A172 (cell line): ENCODE measurements at regions not wholly inside any gene's neighbourhood (a gene's known extent, or its start where the extent isn't known, plus 50 kb on each side); places are given as distances from the start of the nearest gene placed in this dataset.

Experiments
- DNase-seq: peaks from one replicate; pipeline ENCODE4 v3.0.0-alpha.2; 2015; ENCODE audit warnings: low spot score

DNA sequence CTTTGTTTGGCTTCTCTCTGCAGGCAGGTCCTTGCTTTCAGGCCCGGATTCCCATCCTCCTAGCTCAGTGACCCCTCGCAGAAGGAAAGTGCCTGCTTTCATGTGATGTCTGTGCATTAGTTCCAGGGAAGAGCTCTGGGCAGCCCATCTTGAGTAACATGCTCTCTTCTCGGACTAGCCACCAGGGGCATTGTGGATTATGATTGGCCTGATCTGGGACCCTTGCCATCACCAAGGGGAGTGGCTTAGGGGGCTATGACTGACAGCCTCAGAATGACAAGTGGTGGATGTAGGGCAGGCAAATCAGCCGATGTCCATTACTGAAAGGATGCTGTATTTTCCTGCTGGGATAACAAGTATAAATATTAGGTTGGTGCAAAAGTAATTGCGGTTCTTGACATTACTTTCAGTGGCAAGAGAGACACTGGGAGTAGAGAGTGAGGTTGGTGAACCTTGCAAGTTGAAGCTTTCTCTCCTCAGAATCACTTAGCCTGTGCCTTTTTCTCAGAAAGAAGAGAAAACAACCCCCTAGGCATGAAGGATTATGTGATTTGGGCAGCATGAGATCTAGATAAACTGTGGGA lies 71.5 kb upstream of the MPHOSPH6 start:
- DNase-seq, result no peak

DNA sequence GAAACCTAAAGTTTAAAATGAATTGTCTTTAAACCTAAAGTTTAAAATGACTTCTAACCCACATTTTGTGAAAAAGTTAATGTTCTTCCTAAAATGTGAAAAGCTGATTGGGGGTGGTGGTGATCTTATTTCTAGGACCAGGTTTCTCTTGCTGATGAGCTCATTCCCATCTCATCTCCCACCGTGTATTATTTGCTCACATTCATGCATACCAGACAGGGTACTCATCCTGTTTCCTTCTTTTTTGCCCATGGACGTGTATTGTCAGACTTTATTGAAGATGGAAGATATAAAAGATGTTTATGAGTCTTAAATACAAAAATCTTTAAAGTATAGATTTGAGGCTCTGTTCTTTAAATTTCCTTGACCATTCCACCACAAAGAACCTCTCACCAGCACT lies 70.1 kb upstream of the MPHOSPH6 start:
- no peak for DNase-seq

DNA sequence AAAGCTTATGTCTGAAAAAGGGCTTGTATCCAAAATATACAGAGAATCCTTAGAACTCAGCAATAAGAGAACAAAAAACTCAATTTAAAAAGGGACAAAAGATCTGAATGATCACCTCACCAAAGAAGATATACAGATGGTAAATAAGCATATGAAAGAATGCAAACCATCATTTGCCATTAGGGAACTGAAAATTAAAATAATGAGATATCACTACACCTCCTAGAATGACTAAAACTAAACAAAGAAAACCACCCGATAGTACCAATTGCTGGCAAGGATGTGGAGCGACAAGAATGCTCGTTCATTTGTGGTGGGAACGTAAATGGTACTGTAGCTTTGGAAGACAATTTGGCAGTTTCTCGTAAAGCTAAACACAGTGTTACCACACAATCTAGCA lies 66.9 kb upstream of the MPHOSPH6 start:
- DNase-seq, result no peak

DNA sequence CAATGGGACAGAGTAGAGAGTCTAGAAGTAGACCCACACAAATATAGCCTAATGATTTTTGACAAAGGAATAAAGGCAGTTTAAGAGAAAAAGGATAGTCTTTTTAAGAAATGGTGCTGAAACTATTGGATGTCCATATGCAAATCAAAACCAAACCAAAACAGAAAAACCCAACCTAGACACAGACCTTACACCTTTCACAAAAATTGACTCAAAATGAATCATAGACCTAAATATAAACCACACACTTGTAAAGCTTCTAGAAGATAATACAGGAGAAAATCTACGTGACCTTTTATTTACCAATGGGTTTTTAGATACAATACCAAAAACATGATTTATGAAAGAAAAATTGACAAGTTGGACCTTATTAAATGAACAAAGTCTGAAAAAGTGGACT lies 66.4 kb upstream of the MPHOSPH6 start:
- DNase-seq, result no peak

DNA sequence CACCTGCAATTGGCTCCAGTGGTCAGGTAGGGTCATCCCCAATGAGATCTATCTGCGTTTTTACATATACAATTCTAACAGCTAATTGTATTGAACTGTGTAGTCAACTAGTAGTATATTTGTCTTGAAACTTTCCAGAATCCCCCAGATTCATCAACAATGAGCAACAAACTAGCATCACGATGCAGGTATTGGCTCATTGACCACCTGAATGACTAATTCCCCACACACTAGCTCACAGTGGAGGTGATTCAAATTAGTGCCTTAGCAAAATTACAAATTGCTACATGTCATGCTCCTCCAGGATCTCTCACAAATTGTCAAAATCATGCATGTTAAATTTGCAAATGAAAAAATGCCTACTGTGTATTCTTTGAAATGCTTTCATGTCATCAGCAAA lies 62.8 kb upstream of the MPHOSPH6 start:
- DNase-seq, result no peak

DNA sequence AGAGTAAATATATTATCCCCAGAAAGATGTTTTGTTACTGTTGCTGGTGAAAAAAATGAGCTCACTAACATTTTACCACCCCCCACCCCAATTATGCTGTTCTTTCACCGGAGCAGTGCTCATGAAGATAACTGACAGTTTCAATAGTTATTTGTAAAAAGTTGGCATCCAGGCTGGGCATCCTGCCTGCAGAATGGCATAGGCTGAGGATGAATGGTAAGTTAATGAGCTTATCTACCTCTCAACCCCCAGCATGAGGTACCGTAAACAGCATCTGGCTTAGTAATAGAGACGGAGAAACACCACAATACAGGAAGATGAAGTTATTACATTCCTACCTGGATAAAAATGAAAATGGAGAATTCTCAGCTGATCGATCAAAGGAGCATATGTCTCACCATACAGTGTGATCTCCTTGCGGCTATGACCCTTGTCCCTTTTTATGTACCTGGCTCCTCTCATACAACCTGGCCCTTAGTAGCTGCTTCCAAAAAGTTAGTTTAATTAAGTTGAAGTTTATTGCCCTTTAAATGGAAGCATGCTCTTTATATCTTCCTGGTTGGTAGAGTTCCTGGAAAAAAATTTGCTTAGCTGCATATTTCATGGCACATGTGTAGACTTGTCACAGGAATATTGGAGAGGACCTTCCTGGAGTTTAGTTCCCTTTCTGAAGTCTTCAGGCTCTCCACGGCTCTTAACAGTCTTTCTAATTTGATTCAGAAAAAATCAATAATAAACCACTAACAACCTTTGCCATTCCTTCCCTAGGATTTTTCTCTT lies 61.2 kb upstream of the MPHOSPH6 start:
- DNase-seq, result no peak

DNA sequence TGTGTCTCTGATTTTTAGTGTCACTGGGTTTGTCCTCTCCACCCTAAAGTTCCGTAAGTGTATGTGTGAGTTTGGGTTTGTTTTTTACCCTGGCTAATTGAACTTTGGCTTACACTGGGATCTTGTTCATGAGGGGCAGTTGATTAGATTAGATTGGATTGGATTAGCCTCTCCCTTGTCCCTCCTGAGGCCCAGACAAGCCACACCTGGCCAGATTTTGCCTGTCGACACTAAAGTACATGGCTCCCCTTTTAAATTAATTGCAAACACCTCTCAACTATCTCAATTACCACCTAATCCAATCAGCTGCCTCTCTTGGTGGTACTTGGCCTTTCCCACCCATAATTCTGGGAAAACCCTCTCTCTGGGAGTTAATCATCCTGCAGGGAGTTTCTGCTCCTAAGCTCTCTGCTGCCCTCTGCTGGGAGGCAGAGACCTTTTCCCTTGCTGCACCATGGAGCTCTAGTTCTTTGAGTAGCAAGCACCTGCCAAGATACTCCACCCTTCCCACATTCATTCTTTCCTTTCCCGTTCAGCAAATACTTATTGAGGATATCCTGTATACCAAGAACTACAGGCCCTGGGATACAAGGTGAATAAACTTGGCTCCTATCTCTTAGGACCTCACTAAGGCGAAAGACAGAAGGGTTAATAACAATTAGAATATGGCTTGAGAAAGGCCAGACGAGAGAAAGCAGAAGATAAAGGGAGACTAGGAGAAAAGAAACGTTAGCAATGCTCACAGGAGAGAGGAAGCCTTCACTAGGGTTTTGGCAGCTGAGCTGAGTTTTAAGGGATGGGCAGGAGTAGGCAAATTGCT lies 60.0 kb upstream of the MPHOSPH6 start:
- DNase-seq, result peak; percentile 74

DNA sequence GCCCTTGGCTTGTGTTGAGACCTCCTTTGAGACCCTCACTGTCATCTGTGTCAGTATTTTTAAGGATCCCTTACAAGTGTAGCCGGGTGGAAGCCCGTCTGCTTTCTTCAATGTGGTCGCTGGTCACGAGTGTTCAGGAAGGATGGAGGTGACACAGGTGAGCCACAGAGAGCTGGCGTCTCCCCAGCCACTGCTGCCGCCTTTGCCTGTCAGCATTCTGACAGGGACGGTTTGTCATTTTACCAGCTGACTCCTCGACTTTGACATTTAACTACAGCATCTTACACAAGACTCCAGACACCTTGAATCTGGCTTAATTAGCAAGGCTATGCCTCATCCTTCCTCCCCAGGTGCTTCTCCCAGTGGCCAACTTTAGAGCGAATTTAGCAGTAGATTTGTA lies 56.3 kb upstream of the MPHOSPH6 start:
- DNase-seq, result no peak

DNA sequence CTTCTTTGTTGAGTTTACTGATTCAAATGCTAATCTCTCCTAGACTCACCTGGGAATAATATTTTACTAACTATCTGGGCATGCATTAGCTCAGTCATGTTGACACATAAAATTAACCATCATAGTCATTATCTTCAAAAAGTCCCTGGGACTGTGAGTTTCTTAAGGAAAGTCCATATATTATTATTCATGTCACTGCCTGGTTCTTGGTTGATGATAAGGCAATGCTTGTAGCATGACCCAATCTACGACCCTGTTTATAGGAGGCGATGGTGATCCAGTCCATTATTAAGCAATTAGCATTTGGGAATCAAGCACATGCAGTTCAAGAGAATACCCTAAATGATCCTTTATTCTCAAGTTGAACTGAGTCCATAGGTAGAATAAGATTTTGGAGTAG lies 54.8 kb upstream of the MPHOSPH6 start:
- DNase-seq, result no peak

DNA sequence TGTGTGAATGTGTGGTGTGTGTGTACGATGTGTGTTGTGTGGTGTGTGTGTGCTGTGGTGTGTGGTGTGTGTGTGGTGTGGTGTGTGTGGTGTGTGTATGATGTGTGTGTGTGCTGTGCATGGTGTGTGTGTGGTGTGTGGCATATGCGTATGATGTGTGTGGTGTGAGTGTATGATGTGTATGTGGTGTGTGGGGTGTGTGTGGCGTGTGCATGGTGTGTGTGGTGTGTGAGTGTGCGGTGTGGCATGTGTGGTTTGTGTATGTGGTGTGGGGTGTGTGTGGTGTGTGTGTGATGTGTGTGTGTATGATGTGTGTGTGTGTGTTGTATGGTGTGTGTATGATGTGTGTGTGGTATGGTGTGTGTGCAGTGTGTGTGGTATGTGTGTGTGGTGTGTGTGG lies 50.5 kb upstream of the MPHOSPH6 start:
- DNase-seq, result no peak
